ENCODE measurements at regions not wholly inside any gene's neighbourhood (a gene's known extent, or its start where the extent isn't known, plus 50 kb on each side); places are given as distances from the start of the nearest gene placed in this dataset.

DNA sequence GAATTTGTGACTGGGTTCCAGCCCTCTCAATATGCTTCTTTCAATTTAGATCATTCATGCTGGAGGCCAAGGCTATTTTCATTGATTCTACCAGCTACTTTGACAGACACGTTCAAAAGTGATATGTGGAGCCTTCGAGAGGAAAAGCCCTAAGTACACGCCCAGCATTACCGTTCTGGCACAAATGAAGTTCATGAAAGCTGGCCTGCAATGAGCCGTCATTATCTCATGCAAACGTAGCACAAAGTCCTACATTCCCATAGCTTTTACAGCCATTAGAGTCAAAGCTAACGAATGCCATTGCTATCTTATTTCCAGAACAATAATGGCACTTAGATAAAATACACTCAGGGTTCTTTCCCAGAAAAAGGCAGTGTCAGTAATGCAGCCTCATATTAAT, 1237.6 kb downstream of the EFNB2 start:
- TF ChIP-seq, protein P1, sequence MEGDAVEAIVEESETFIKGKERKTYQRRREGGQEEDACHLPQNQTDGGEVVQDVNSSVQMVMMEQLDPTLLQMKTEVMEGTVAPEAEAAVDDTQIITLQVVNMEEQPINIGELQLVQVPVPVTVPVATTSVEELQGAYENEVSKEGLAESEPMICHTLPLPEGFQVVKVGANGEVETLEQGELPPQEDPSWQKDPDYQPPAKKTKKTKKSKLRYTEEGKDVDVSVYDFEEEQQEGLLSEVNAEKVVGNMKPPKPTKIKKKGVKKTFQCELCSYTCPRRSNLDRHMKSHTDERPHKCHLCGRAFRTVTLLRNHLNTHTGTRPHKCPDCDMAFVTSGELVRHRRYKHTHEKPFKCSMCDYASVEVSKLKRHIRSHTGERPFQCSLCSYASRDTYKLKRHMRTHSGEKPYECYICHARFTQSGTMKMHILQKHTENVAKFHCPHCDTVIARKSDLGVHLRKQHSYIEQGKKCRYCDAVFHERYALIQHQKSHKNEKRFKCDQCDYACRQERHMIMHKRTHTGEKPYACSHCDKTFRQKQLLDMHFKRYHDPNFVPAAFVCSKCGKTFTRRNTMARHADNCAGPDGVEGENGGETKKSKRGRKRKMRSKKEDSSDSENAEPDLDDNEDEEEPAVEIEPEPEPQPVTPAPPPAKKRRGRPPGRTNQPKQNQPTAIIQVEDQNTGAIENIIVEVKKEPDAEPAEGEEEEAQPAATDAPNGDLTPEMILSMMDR (IDR thresholded peaks at IDR 0.05; ENCODE audit: unreplicated experiment), result no peak
- Mint-ChIP-seq H3K36me3 (no peaks in the 10 kb centered on the region), H3K27me3 (ENCODE audit: low read depth) (no peaks in the 10 kb centered on the region), H3K4me1 (no peaks in the 10 kb centered on the region), H3K4me3 (no peak overlapping the region), H3K27ac (no peak overlapping the region), H3K9me3 (peaks cover 15% of the 10 kb centered on the region)
- no peak for DNase-seq (ENCODE audit: low spot score in 2 of 2, unreplicated experiment in 2 of 2)

DNA sequence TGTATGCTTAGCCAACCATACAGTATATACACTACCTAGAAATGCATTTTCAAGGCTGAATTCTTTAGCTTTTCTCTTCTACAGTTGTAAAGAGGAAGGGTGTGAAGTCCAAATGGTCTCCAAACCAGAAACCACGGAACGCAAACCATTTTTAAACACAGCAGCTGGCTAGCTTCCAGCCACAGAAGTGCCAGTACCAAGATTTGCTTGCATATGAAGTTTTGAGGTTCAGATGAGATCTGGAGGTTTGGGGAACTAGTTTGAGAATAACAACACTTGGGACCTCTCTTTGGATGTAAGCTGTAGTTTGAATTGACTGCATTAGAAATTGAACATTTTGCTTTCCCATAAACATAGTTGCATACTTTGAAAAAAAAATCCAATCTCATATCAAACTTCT, 1243.5 kb downstream of the EFNB2 start:
- Mint-ChIP-seq H3K27me3 (ENCODE audit: low read depth) (no peaks in the 10 kb centered on the region), H3K9me3 (peaks cover 29% of the 10 kb centered on the region), H3K4me3 (no peak overlapping the region), H3K27ac (no peak overlapping the region), H3K4me1 (no peaks in the 10 kb centered on the region), H3K36me3 (no peaks in the 10 kb centered on the region)
- no peak for DNase-seq (ENCODE audit: low spot score in 2 of 2, unreplicated experiment in 2 of 2)
- TF ChIP-seq, protein P1 (IDR thresholded peaks at IDR 0.05; ENCODE audit: unreplicated experiment), result no peak

DNA sequence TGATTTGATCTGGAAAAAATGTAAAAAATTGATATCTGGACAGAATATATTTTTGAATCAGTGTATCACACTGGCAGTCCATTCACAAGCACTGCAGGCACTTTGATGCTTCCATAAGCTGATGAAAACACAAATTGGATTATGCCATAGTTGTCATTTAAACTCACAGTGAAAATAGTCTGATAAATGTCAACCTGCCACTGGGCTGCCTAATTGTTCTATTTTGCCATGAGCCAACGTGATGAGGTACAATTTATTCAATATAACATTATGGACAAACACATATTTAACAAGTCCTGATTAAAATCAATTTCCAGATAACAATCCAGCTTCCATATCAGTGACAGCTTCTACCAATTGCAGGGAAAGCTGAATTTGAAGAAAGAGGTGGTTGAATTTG, 1244.9 kb downstream of the EFNB2 start:
- Mint-ChIP-seq H3K36me3 (no peaks in the 10 kb centered on the region), H3K9me3 (peaks cover 29% of the 10 kb centered on the region), H3K4me3 (no peak overlapping the region), H3K4me1 (no peaks in the 10 kb centered on the region), H3K27ac (no peak overlapping the region), H3K27me3 (ENCODE audit: low read depth) (no peaks in the 10 kb centered on the region)
- TF ChIP-seq, protein P1 (IDR thresholded peaks at IDR 0.05; ENCODE audit: unreplicated experiment), result no peak
- DNase-seq (ENCODE audit: low spot score in 2 of 2, unreplicated experiment in 2 of 2), result no peak

DNA sequence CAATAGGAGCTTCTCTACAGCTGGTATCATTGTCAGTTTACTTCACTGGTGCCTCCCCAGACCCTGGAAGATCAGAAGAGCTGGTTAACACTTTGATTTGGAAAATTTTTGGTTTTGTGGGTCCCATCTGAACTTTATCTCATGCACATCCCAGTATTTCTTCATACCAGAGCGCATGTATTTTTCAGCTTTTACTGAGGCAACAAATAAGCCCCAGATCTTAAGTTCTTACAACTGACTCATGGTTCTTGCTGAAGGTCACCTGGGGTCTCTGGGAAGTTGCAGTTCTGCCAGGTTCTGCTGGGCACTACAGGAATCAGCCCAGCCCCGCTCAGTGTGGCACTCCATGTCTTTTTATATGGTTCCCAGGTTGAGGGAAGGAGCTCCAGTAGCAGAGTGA, 1249.9 kb downstream of the EFNB2 start:
- H3K4me1 Mint-ChIP-seq, result peaks cover 7% of the 10 kb centered on the region
- no peak for DNase-seq (ENCODE audit: low spot score in 2 of 2, unreplicated experiment in 2 of 2)
- no peaks in the 10 kb centered on the region for H3K36me3 Mint-ChIP-seq
- no peaks in the 10 kb centered on the region for H3K27me3 Mint-ChIP-seq (ENCODE audit: low read depth)
- H3K27ac Mint-ChIP-seq, result no peak overlapping the region
- TF ChIP-seq, protein P1 (IDR thresholded peaks at IDR 0.05; ENCODE audit: unreplicated experiment), result no peak
- no peak overlapping the region for H3K4me3 Mint-ChIP-seq
- H3K9me3 Mint-ChIP-seq, result peaks cover 8% of the 10 kb centered on the region

DNA sequence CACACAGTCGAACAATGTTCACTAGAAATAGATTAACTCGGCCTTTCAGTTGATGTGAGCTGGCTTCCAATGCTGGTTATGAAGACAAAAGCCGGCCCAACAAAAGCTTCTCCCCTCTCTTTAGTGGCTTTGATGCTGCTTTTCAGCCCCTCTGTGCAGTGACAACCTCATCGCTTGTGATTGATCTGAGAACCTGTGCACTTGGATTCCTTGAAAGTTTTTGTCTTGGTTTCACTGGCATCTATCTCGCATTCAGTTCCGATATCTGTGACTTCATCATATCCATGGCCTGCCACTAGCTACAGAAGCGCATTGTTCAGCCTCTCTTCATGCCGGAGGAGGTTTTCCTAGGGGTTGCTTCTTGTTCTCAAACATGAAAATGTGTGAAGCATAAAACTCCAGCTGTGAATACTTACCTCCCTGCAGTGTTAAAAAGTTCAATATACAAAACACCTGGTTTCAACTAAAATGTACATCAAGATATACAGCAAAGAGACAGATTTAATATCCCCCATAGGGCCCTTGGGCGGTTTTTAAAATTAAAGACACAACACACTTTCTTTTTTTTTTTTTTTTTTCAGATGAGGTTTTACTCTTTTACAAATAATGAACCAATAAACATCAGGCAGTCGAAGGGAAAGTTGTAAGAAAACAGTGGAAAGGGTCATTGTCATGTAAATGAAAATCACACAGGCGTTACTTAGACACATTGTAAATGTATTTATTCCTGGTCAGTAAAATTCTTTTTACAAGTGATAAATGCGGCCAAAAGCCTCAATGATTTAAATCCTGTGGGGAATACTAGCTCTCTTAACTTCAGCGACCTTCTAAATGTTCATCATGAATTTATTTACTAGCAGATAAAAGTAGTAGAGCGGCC, 1252.8 kb downstream of the EFNB2 start:
- H3K4me1 Mint-ChIP-seq, result peaks cover 10% of the 10 kb centered on the region
- H3K9me3 Mint-ChIP-seq, result peaks cover 8% of the 10 kb centered on the region
- no peak for DNase-seq (ENCODE audit: low spot score in 2 of 2, unreplicated experiment in 2 of 2)
- H3K4me3 Mint-ChIP-seq, result no peak overlapping the region
- H3K36me3 Mint-ChIP-seq, result no peaks in the 10 kb centered on the region
- no peaks in the 10 kb centered on the region for H3K27me3 Mint-ChIP-seq (ENCODE audit: low read depth)
- TF ChIP-seq, protein P1 (IDR thresholded peaks at IDR 0.05; ENCODE audit: unreplicated experiment), result no peak
- H3K27ac Mint-ChIP-seq, result no peak overlapping the region
